A673 (cell line): ENCODE measurements at regions not wholly inside any gene's neighbourhood (a gene's known extent, or its start where the extent isn't known, plus 50 kb on each side); places are given as distances from the start of the nearest gene placed in this dataset.

Source experiments
- BruUV-seq: library from RNA; stranded (reverse); fragments of 400-500 nt; replicated peaks from 2 replicates; lab custom pipeline; 2021; lab: Mats Ljungman, UMichigan
- CTCF ChIA-PET: fragments of 300-600 bp; sonication (Branson Sonifier 250); formaldehyde crosslinking; loops from one replicate; lab custom pipeline; 2022; ENCODE audit warnings: antibody characterized with exemption; lab: Charles Lee
- POLR2A ChIA-PET: fragments of 300-600 bp; sonication (Branson Sonifier 250); formaldehyde crosslinking; loops from one replicate; lab custom pipeline; 2022; ENCODE audit warnings: antibody characterized with exemption; ENCODE audit not compliant: low non-redundant PET; lab: Charles Lee
- DNase-seq: peaks from one replicate; pipeline ENCODE4 v3.0.0-alpha.2; 2015; ENCODE audit warnings: low spot score
- H3K27ac ChIP-seq: fragments of 200-600 bp; sonication (generic); 2 replicates; pipeline ENCODE4 v1.5.1; 2016; ENCODE audit warnings: mixed run types, low read depth, mild to moderate bottlenecking, mixed read lengths, antibody characterized with exemption, low read length; ENCODE audit not compliant: poor library complexity, severe bottlenecking
- H3K27me3 ChIP-seq: fragments of 200-600 bp; sonication (generic); replicated peaks from 2 replicates; pipeline ENCODE4 v1.6.1; 2017; ENCODE audit warnings: mixed run types, low read depth, mild to moderate bottlenecking, mixed read lengths, antibody characterized with exemption, low read length; ENCODE audit not compliant: insufficient read depth, poor library complexity
- H3K36me3 ChIP-seq: fragments of 200-600 bp; sonication (generic); 2 replicates; pipeline ENCODE4 v1.6.1; 2016; ENCODE audit warnings: mixed run types, mild to moderate bottlenecking, mixed read lengths, antibody characterized with exemption, low read length; ENCODE audit not compliant: insufficient read depth, poor library complexity, severe bottlenecking
- H3K4me1 ChIP-seq: fragments of 200-600 bp; sonication (generic); 2 replicates; pipeline ENCODE4 v1.6.1; 2017; ENCODE audit warnings: mixed run types, mild to moderate bottlenecking, mixed read lengths, antibody characterized with exemption, low read length; ENCODE audit not compliant: insufficient read depth, poor library complexity, severe bottlenecking
- H3K4me3 ChIP-seq: fragments of 200-600 bp; sonication (generic); 2 replicates; pipeline ENCODE4 v1.5.1; 2016; ENCODE audit warnings: low read depth, mixed run types, mild to moderate bottlenecking, mixed read lengths, low read length; ENCODE audit not compliant: poor library complexity, severe bottlenecking
- H3K9me3 ChIP-seq: fragments of 200-600 bp; sonication (generic); 2 replicates; pipeline ENCODE4 v1.6.1; 2016; ENCODE audit warnings: mixed run types, low read depth, mild to moderate bottlenecking, mixed read lengths, antibody characterized with exemption, low read length; ENCODE audit not compliant: poor library complexity, severe bottlenecking
- EZH2 ChIP-seq: fragments of 200-600 bp; sonication (generic); IDR thresholded peaks from 2 replicates; pipeline ENCODE4 v1.6.1; 2017; ENCODE audit warnings: borderline replicate concordance, low read depth, mild to moderate bottlenecking, mixed read lengths, antibody characterized with exemption, low read length; ENCODE audit not compliant: poor library complexity, severe bottlenecking
- intact Hi-C: fragments of 100-400 bp; cut with micrococcal nuclease; formaldehyde crosslinking; loops from one replicate; pipeline ENCODE4 v1.10.0; 2022; ENCODE audit not compliant: unreplicated experiment
- TF ChIP-seq, protein P1 (sequence below): fragments of 300-800, 200-600 bp; sonication (generic); conservative IDR thresholded peaks from 2 replicates; pipeline ENCODE4 v1.5.1; 2017; ENCODE audit warnings: low read depth, mild to moderate bottlenecking, antibody characterized with exemption, low read length, moderate library complexity, mixed read lengths

DNA sequence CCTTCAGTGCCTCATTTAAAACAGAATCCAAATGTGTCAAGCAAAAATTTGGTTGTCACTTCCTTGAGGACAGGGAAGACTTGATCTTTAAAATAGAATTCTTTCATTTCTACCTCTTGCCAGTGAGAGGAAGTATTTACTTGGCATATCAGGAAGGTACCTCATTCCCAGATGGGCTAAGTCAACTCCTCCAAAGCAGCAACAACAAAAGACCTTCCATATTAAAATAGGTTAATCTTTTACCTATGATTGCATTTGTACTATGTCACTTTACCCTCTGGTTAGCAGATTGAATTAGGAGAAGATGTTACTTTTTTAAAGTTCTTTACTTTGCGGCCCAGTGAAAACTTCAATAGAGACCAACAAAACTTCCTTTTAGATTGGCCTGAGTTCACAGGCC, 462.1 kb upstream of the ADAMTS9 start:
- Histone ChIP-seq H3K4me1 (no peaks in the 10 kb centered on the region), H3K27ac (no peak overlapping the region), H3K27me3 (no peaks in the 10 kb centered on the region), H3K9me3 (no peaks in the 10 kb centered on the region), H3K36me3 (no peaks in the 10 kb centered on the region), H3K4me3 (no peak overlapping the region)
- intact Hi-C loops: no loop called here
- ChIA-PET CTCF (no interaction called here), POLR2A (no interaction called here)
- TF ChIP-seq, protein P1, sequence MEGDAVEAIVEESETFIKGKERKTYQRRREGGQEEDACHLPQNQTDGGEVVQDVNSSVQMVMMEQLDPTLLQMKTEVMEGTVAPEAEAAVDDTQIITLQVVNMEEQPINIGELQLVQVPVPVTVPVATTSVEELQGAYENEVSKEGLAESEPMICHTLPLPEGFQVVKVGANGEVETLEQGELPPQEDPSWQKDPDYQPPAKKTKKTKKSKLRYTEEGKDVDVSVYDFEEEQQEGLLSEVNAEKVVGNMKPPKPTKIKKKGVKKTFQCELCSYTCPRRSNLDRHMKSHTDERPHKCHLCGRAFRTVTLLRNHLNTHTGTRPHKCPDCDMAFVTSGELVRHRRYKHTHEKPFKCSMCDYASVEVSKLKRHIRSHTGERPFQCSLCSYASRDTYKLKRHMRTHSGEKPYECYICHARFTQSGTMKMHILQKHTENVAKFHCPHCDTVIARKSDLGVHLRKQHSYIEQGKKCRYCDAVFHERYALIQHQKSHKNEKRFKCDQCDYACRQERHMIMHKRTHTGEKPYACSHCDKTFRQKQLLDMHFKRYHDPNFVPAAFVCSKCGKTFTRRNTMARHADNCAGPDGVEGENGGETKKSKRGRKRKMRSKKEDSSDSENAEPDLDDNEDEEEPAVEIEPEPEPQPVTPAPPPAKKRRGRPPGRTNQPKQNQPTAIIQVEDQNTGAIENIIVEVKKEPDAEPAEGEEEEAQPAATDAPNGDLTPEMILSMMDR: no peak
- TF ChIP-seq EZH2: no peak
- no peak for DNase-seq
- BruUV-seq: no TSS peak

DNA sequence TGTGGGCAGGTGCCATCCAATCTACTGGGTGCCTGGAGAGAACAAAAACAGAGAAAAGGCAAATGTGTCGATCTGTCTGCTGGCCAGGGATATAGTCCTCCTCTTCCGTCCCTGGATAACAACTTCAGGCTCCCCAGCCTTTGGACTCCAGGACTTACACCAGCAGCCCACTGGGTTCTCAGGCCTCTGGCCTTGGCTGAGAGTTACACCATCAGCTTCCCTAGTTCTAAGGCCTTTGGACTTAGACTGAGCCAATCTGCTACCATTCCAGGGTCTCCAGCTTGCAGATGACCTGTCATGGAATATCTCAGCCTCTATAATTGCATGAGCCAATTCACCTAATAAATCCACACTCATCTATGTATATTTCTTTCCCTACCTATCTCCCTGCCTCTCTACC, 460.9 kb upstream of the ADAMTS9 start:
- Histone ChIP-seq H3K27me3 (no peaks in the 10 kb centered on the region), H3K4me3 (no peak overlapping the region), H3K36me3 (no peaks in the 10 kb centered on the region), H3K27ac (no peak overlapping the region), H3K9me3 (no peaks in the 10 kb centered on the region), H3K4me1 (no peaks in the 10 kb centered on the region)
- ChIA-PET CTCF (no interaction called here), POLR2A (no interaction called here)
- no peak for DNase-seq
- TF ChIP-seq, protein P1: no peak
- TF ChIP-seq EZH2: no peak
- BruUV-seq: no TSS peak
- intact Hi-C loops: no loop called here

DNA sequence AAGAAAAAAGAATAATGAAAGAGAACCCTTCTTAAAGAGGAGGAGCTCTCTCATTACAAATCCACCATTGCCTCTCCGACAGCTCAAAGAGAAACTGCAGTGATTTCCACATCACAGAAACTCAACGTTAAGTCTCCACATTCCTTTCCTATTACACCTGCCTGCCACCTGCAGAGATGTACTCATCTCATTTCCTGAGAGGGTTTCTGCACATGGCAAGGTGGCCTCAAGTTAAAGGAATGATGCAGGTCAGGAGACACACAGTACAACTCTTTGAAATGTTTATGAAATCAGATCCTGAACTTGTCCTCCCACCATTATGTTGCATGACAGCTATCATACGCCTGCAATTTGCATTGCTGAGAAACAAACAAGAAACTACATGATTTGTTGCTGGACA, 458.4 kb upstream of the ADAMTS9 start:
- H3K36me3 ChIP-seq: no peaks in the 10 kb centered on the region
- no peaks in the 10 kb centered on the region for H3K9me3 ChIP-seq
- TF ChIP-seq, protein P1: no peak
- TF ChIP-seq EZH2: no peak
- no peaks in the 10 kb centered on the region for H3K27me3 ChIP-seq
- H3K4me1 ChIP-seq: no peaks in the 10 kb centered on the region
- H3K27ac ChIP-seq: no peak overlapping the region
- CTCF ChIA-PET: no interaction called here
- H3K4me3 ChIP-seq: no peak overlapping the region
- POLR2A ChIA-PET: no interaction called here
- intact Hi-C loops: no loop called here
- BruUV-seq: no TSS peak
- DNase-seq: peak; percentile 0

DNA sequence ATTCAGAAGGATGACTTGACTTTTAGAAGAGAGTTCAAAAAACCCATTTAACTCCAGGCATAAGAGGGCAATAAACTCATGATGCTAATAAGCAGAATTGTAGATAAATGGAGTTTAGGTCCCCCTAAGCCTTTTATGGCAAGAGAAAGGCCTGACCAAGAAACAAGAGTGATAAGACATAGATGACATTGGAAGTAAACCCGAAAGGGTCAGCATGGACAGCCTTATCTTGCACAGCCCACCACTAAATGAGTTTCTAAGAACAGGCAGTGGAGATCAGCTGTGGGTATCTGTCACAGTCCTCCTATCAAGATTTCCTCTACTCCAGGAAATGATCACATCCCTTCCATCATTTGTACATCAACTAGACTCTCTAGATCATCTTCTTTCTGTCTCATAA, 457.9 kb upstream of the ADAMTS9 start:
- no peak overlapping the region for H3K4me3 ChIP-seq
- no TSS peak for BruUV-seq
- H3K9me3 ChIP-seq: no peaks in the 10 kb centered on the region
- H3K27ac ChIP-seq: no peak overlapping the region
- TF ChIP-seq, protein P1: no peak
- no peak for TF ChIP-seq EZH2
- no peaks in the 10 kb centered on the region for H3K27me3 ChIP-seq
- POLR2A ChIA-PET: no interaction called here
- no peaks in the 10 kb centered on the region for H3K36me3 ChIP-seq
- DNase-seq: no peak
- intact Hi-C loops: no loop called here
- no peaks in the 10 kb centered on the region for H3K4me1 ChIP-seq
- CTCF ChIA-PET: no interaction called here
